Lung (tissue), 11 donors: ENCODE measurements at regions not wholly inside any gene's neighbourhood (a gene's known extent, or its start where the extent isn't known, plus 50 kb on each side); places are given as distances from the start of the nearest gene placed in this dataset.
A peak's percentile ranks its signal among the peaks of the same experiment; 100 is the strongest.

Experiments used
- ATAC-seq: fragments of 200-7000 bp; cut with Tn5 transposase; one replicate; pipeline ENCODE4 v1.9.1; 2020; ENCODE audit warnings: moderate number of reproducible peaks; ENCODE audit not compliant: insufficient read depth, low FRiP score
- DNase-seq, 3 donors: peaks; one replicate each; pipeline ENCODE4 v3.0.0-alpha.2; 2013 to 2017
- H3K27ac ChIP-seq, 2 donors: one replicate each; pipeline ENCODE4 v1.5.1; 2013; ENCODE audit warnings: mild to moderate bottlenecking in 2 of 2, moderate library complexity in 2 of 2, control low read depth in 1 of 2, inconsistent platforms in 1 of 2, low read depth in 1 of 2, low read length in 1 of 2
- H3K27me3 ChIP-seq, 3 donors: one replicate each; pipeline ENCODE4 v1.5.1; 2013; ENCODE audit warnings: low read length in 2 of 3; ENCODE audit not compliant: control insufficient read depth in 3 of 3, insufficient read depth in 3 of 3
- H3K36me3 ChIP-seq, 4 donors: one replicate each; pipeline ENCODE4 v1.5.1; 2013; ENCODE audit warnings: low read length in 4 of 4, mild to moderate bottlenecking in 1 of 4, moderate library complexity in 1 of 4; ENCODE audit not compliant: control insufficient read depth in 4 of 4, insufficient read depth in 4 of 4
- H3K4me1 ChIP-seq, 5 donors: one replicate each; pipeline ENCODE4 v1.5.1; 2013; ENCODE audit warnings: low read length in 5 of 5, mild to moderate bottlenecking in 2 of 5, moderate library complexity in 1 of 5; ENCODE audit not compliant: control insufficient read depth in 5 of 5, insufficient read depth in 5 of 5
- H3K4me3 ChIP-seq: one replicate; pipeline ENCODE4 v1.5.1; 2013; ENCODE audit warnings: mild to moderate bottlenecking, control low read depth, moderate library complexity
- H3K9ac ChIP-seq, 2 donors: one replicate each; pipeline ENCODE4 v1.5.1; 2013; ENCODE audit warnings: low read length in 2 of 2, control low read depth in 1 of 2; ENCODE audit not compliant: insufficient read depth in 1 of 2
- H3K9me3 ChIP-seq, 4 donors: one replicate each; pipeline ENCODE4 v1.5.1; 2013; ENCODE audit warnings: low read length in 3 of 4, mild to moderate bottlenecking in 1 of 4, moderate library complexity in 1 of 4; ENCODE audit not compliant: control insufficient read depth in 4 of 4, insufficient read depth in 3 of 4
- WGBS, 2 donors: extraction: QIAGEN DNeasy Blood & Tissue Kit; methylation state at CpG; one replicate each; pipeline ENCODE4 v1.1.7; 2013; 5-methylcytosine and 5-hydroxymethylcytosine counted together
- TF ChIP-seq, protein P1 (sequence below): IDR thresholded peaks from 2 replicates; pipeline ENCODE4 v1.5.1; 2012; ENCODE audit warnings: mild to moderate bottlenecking; ENCODE audit errors: control extremely low read depth, extremely low read depth
- donor health status: control.
- donor health status: control.
- donor health status: Bipolar disorder and iron deficiency.
- donor health status: healthy.
- donor health status: DM: yes; HTN: yes; CAD: no.

DNA sequence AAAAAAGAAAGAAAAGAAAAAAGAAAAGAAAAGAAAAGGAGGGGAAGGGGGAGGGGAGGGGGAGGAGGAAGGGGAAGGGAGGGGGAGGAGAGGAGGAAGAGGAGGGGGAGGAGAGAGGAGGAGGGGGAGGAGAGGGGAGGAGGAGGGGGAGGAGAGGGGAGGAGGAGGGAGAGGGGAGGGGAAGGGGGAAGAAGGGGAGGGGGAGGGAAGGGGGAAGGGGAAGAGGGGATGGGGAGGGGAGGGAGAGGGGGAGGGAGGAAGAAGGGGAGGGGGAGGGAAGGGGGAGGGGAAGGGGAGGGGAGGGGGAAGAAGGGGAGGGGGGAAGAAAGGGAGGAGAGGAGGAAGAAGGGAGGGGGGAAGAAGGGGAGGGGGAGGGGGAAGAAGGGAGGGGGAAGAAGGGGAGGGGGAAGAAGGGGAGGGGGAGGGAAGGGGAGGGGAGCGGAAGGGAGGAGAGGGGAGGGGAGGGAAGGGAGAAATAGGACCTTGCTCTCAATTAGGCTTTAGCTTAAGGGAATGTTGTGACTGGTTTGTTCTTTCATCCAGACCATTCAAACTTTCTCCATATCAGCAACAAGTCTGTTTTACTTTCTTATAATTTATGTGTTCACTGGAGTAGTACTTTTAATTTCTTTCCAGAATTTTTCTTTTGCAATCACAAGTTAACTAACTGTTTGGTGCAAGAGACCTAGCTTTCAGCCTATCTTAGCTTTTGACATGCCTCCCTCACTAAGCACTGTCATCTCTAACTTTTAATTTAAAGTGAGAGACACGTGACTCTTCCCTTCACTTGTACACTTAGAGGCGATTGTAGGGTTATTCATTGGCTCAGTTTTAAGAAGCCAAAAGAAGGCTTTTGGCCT is 76.5 kb upstream of the EGLN3 start:
- ATAC-seq (no peak), DNase-seq (peak in 2 of 3 donors; percentile 35 to 70)
- WGBS, 2 donors, result 69 to 77% methylated on average over 3 of the region's 3 CpGs
- H3K27ac ChIP-seq, result no peak overlapping the region
- TF ChIP-seq, protein P1, sequence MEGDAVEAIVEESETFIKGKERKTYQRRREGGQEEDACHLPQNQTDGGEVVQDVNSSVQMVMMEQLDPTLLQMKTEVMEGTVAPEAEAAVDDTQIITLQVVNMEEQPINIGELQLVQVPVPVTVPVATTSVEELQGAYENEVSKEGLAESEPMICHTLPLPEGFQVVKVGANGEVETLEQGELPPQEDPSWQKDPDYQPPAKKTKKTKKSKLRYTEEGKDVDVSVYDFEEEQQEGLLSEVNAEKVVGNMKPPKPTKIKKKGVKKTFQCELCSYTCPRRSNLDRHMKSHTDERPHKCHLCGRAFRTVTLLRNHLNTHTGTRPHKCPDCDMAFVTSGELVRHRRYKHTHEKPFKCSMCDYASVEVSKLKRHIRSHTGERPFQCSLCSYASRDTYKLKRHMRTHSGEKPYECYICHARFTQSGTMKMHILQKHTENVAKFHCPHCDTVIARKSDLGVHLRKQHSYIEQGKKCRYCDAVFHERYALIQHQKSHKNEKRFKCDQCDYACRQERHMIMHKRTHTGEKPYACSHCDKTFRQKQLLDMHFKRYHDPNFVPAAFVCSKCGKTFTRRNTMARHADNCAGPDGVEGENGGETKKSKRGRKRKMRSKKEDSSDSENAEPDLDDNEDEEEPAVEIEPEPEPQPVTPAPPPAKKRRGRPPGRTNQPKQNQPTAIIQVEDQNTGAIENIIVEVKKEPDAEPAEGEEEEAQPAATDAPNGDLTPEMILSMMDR, result no peak
- H3K9ac ChIP-seq, result no peak overlapping the region
- no peaks in the 10 kb centered on the region for H3K36me3 ChIP-seq
- H3K27me3 ChIP-seq, result no peaks in the 10 kb centered on the region
- peaks cover 2 to 28% (median 19%) of the 10 kb centered on the region in 5 donors for H3K4me1 ChIP-seq
- peaks cover 0 to 2% (median 0%) of the 10 kb centered on the region in 4 donors for H3K9me3 ChIP-seq
- H3K4me3 ChIP-seq, result no peak overlapping the region

DNA sequence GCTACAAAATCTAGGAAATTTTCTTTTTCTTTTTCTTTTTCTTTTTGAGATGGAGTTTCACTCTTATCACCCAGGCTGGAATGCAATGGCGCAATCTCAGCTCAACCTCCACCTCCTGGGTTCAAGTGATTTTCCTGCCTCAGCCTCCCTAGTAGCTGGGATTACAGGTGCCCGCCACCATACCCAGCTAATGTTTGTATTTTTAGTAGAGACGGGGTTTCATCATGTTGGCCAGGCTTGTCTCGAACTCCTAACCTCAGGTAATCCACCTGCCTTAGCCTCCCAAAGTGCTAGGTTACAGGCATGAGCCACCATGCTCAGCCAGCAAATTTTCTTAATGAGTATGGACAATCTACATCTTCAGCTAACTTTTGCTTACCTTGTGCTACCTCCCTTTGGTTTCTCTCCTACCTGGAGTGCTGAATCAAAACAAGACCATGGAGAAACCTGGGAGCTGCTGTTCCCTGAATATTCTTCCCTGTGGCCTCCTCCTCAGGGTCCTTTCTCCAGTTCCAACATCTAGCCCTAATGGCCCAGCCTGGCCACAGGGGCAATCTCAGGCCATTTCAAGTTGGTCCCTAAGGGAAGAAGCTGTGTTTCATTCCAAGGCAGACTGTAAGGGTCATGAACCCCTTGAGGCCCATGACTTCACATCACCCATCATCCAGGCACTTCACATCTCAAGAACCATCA is 74.6 kb upstream of the EGLN3 start:
- H3K27me3 ChIP-seq, result no peaks in the 10 kb centered on the region
- TF ChIP-seq, protein P1, result no peak
- H3K4me1 ChIP-seq, result peaks cover 0 to 26% (median 14%) of the 10 kb centered on the region in 5 donors
- ATAC-seq (no peak), DNase-seq (no peak)
- 93 to 98% methylated on average over 4 of the region's 4 CpGs for WGBS, 2 donors
- no peak overlapping the region for H3K27ac ChIP-seq
- H3K4me3 ChIP-seq, result no peak overlapping the region
- H3K9ac ChIP-seq, result no peak overlapping the region
- H3K36me3 ChIP-seq, result no peaks in the 10 kb centered on the region
- peaks cover 0 to 2% (median 0%) of the 10 kb centered on the region in 4 donors for H3K9me3 ChIP-seq

DNA sequence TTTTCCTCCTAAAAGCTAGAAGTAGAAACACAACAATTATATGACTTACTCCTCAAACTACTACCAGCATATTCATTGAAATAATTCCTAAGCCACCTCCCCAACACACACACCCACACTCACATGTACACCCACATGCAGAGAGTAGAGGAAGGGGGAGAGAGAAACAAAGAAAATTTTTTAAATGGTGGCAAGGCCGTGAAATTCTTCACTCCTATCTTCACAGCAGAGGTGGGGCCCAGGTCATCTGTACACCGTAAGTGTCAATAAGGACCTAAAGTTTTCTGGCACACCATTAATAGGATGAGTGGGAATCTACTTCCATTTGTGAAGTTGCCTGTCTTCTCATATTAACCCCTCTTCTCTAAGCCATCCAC is 73.9 kb upstream of the EGLN3 start:
- H3K27me3 ChIP-seq, result no peaks in the 10 kb centered on the region
- no peak overlapping the region for H3K27ac ChIP-seq
- H3K36me3 ChIP-seq, result no peaks in the 10 kb centered on the region
- DNase-seq, result no peak
- peaks cover 0 to 2% (median 0%) of the 10 kb centered on the region in 4 donors for H3K9me3 ChIP-seq
- no peak for ATAC-seq
- H3K4me1 ChIP-seq, result peaks cover 0 to 19% (median 12%) of the 10 kb centered on the region in 5 donors
- H3K4me3 ChIP-seq, result no peak overlapping the region
- 97 to 98% methylated on average over 2 of the region's 2 CpGs for WGBS, 2 donors
- TF ChIP-seq, protein P1, result no peak
- no peak overlapping the region for H3K9ac ChIP-seq
